Thoracic aorta (tissue), 2 donors: ENCODE measurements at regions not wholly inside any gene's neighbourhood (a gene's known extent, or its start where the extent isn't known, plus 50 kb on each side); places are given as distances from the start of the nearest gene placed in this dataset.

Experiments used
- ATAC-seq: fragments of 150-250 bp; one replicate; pipeline ENCODE4 v1.8.0; 2017; ENCODE audit warnings: low read depth; ENCODE audit not compliant: insufficient number of reproducible peaks, low FRiP score
- DNase-seq: peaks from one replicate; pipeline ENCODE4 v3.0.0-alpha.2; 2020; ENCODE audit warnings: low spot score
- H3K27ac ChIP-seq, 2 donors: fragments of 200-600 bp; sonication (generic); 1 replicate in 1 of 2; 2 replicates in 1 of 2; pipeline ENCODE4 v1.5.1; 2016; ENCODE audit warnings: mild to moderate bottlenecking in 2 of 2, moderate library complexity in 2 of 2
- H3K27me3 ChIP-seq: fragments of 200-600 bp; sonication (generic); replicated peaks from 2 replicates; pipeline ENCODE4 v1.6.0; 2016; ENCODE audit warnings: mild to moderate bottlenecking; ENCODE audit not compliant: insufficient read depth
- H3K36me3 ChIP-seq: fragments of 200-600 bp; sonication (generic); one replicate; pipeline ENCODE4 v1.5.1; 2016
- H3K4me1 ChIP-seq, 2 donors: fragments of 200-600 bp; sonication (generic); 1 replicate in 1 of 2; 2 replicates in 1 of 2; pipeline versions ENCODE4 v1.5.1 to v1.6.0; 2016; ENCODE audit warnings: low read depth in 2 of 2, mild to moderate bottlenecking in 1 of 2; ENCODE audit not compliant: control insufficient read depth in 1 of 2
- H3K4me3 ChIP-seq: fragments of 200-600 bp; sonication (generic); 2 replicates; pipeline ENCODE4 v1.5.1; 2016; ENCODE audit warnings: mild to moderate bottlenecking
- H3K9me3 ChIP-seq: fragments of 200-600 bp; sonication (generic); 2 replicates; pipeline ENCODE4 v1.5.1; 2016
- CTCF ChIP-seq: fragments of 200-600 bp; sonication (generic); IDR thresholded peaks from one replicate; pipeline ENCODE4 v1.5.1; 2019; ENCODE audit warnings: antibody characterized with exemption

- DNase-seq (no peak), ATAC-seq (no peak)
- Histone ChIP-seq H3K4me3 (no peak overlapping the region), H3K27me3 (no peaks in the 10 kb centered on the region), H3K4me1 (peaks cover 0 to 6% of the 10 kb centered on the region in 2 donors), H3K36me3 (no peaks in the 10 kb centered on the region), H3K27ac (no peak overlapping the region), H3K9me3 (no peaks in the 10 kb centered on the region)
- no peak for TF ChIP-seq CTCF
Observed at GRCh38 chr16:80199614-80200013, 341.2 kb upstream of the DYNLRB2 start.

GRCh38 chr16:80198311-80199299 lies 342.2 kb upstream of the DYNLRB2 start:
- Histone ChIP-seq H3K9me3 (no peaks in the 10 kb centered on the region), H3K36me3 (no peaks in the 10 kb centered on the region), H3K27me3 (no peaks in the 10 kb centered on the region), H3K4me1 (peaks cover 0 to 6% of the 10 kb centered on the region in 2 donors), H3K4me3 (no peak overlapping the region), H3K27ac (no peak overlapping the region)
- DNase-seq (no peak), ATAC-seq (no peak)
- TF ChIP-seq CTCF, result no peak

GRCh38 chr16:80197741-80198201 lies 343.0 kb upstream of the DYNLRB2 start:
- DNase-seq, result no peak
- no peaks in the 10 kb centered on the region for H3K27me3 ChIP-seq
- H3K4me1 ChIP-seq, result peaks cover 0 to 6% of the 10 kb centered on the region in 2 donors
- no peak for ATAC-seq
- H3K4me3 ChIP-seq, result no peak overlapping the region
- no peaks in the 10 kb centered on the region for H3K9me3 ChIP-seq
- no peak overlapping the region for H3K27ac ChIP-seq
- no peaks in the 10 kb centered on the region for H3K36me3 ChIP-seq
- TF ChIP-seq CTCF, result no peak

- Histone ChIP-seq H3K27ac (no peak overlapping the region), H3K36me3 (no peaks in the 10 kb centered on the region), H3K9me3 (no peaks in the 10 kb centered on the region), H3K4me3 (no peak overlapping the region), H3K27me3 (no peaks in the 10 kb centered on the region), H3K4me1 (no peaks in the 10 kb centered on the region)
- DNase-seq (no peak), ATAC-seq (no peak)
- no peak for TF ChIP-seq CTCF
Observed at GRCh38 chr16:80191928-80192327, 348.9 kb upstream of the DYNLRB2 start.

GRCh38 chr16:80189476-80190175 lies 351.2 kb upstream of the DYNLRB2 start:
- no peak overlapping the region for H3K4me3 ChIP-seq
- TF ChIP-seq CTCF, result no peak

More at GRCh38 chr16:80189476-80190175, 351.2 kb upstream of the DYNLRB2 start:
- H3K36me3 ChIP-seq, result no peaks in the 10 kb centered on the region
- no peak overlapping the region for H3K27ac ChIP-seq
- ATAC-seq (no peak), DNase-seq (no peak)
- H3K9me3 ChIP-seq, result no peaks in the 10 kb centered on the region
- H3K27me3 ChIP-seq, result no peaks in the 10 kb centered on the region
- no peaks in the 10 kb centered on the region for H3K4me1 ChIP-seq
